ENCODE measurements at regions not wholly inside any gene's neighbourhood (a gene's known extent, or its start where the extent isn't known, plus 50 kb on each side); places are given as distances from the start of the nearest gene placed in this dataset.

DNA sequence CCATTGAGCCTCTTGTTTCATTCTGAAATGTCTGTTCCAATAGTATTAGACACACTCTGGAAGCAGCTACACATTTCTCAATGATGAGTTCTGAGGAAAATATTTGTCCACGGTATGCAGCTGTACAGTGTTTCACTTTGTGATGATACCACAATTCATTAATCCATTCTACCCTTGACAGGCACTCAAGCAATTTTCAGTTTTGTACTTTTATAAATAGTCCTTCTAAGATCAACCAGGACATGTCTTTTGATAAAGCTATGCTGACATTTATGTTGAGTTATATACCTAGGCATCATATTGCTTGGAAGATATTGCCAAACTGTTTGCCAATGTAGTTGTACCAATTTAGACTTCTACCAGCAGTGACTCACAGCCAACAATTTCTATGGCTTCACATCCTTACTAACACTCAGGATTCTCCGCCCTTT lies 165.1 kb upstream of the COL8A1 start:
- no peaks in the 10 kb centered on the region for H3K36me3 ChIP-seq
- H3K36me3 Mint-ChIP-seq = no peaks in the 10 kb centered on the region
- H3K4me3 ChIP-seq = no peak overlapping the region
- no peak for TF ChIP-seq EZH2 (IDR thresholded peaks at IDR 0.05)
- TF ChIP-seq, protein P1, sequence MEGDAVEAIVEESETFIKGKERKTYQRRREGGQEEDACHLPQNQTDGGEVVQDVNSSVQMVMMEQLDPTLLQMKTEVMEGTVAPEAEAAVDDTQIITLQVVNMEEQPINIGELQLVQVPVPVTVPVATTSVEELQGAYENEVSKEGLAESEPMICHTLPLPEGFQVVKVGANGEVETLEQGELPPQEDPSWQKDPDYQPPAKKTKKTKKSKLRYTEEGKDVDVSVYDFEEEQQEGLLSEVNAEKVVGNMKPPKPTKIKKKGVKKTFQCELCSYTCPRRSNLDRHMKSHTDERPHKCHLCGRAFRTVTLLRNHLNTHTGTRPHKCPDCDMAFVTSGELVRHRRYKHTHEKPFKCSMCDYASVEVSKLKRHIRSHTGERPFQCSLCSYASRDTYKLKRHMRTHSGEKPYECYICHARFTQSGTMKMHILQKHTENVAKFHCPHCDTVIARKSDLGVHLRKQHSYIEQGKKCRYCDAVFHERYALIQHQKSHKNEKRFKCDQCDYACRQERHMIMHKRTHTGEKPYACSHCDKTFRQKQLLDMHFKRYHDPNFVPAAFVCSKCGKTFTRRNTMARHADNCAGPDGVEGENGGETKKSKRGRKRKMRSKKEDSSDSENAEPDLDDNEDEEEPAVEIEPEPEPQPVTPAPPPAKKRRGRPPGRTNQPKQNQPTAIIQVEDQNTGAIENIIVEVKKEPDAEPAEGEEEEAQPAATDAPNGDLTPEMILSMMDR (IDR thresholded peaks at IDR 0.05) = no peak
- TF ChIP-seq EZH2phosphoT487 (IDR thresholded peaks at IDR 0.05) = no peak
- no peak overlapping the region for H3K4me2 ChIP-seq
- no peak overlapping the region for H3K27ac Mint-ChIP-seq
- H3K9ac ChIP-seq = no peak overlapping the region
- H3K27ac ChIP-seq = no peak overlapping the region
- H3K9me3 ChIP-seq (ENCODE audit: low read depth) = no peaks in the 10 kb centered on the region
- no peak overlapping the region for H3K4me3 Mint-ChIP-seq
- H2AFZ ChIP-seq (replicated peaks) = no peak overlapping the region
- H3K27me3 ChIP-seq = no peaks in the 10 kb centered on the region
- no peaks in the 10 kb centered on the region for H4K20me1 ChIP-seq (ENCODE audit: low read depth)
- H3K4me1 ChIP-seq = no peaks in the 10 kb centered on the region
- H3K9me3 Mint-ChIP-seq = peaks cover 2% of the 10 kb centered on the region
- H3F3A ChIP-seq (ENCODE audit: low read depth) = no peaks in the 10 kb centered on the region
- no peaks in the 10 kb centered on the region for H3K79me2 ChIP-seq (ENCODE audit: low read depth)
- no peak for DNase-seq (ENCODE audit: low spot score)
- H3K4me1 Mint-ChIP-seq = no peaks in the 10 kb centered on the region
- peaks cover 2% of the 10 kb centered on the region for H3K27me3 Mint-ChIP-seq (ENCODE audit: insufficient read depth, low read depth)

DNA sequence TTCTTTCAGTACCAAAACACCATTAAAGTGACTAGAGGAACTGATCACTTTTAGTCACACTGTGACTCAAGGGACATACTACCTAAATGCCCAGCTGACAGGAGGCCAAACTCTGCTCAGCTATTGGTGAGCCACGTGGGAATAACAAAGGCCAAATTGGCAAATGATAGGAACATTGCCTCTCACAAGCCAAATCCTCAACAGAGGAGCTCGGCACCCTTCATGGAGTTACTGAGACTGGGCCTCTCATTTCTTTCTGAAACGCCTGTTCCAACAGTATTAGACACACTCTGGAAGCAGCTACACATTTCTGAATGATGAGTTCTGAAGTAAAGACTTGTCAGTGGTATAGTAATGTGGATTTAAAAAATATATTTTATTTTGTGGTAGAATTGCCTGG lies 166.0 kb upstream of the COL8A1 start:
- no peak overlapping the region for H3K4me3 ChIP-seq
- H3K36me3 ChIP-seq = no peaks in the 10 kb centered on the region
- H3K27ac Mint-ChIP-seq = no peak overlapping the region
- no peaks in the 10 kb centered on the region for H3K4me1 ChIP-seq
- H3K79me2 ChIP-seq (ENCODE audit: low read depth) = no peaks in the 10 kb centered on the region
- no peak overlapping the region for H3K4me3 Mint-ChIP-seq
- no peaks in the 10 kb centered on the region for H3K36me3 Mint-ChIP-seq
- H3K4me1 Mint-ChIP-seq = no peaks in the 10 kb centered on the region
- peaks cover 2% of the 10 kb centered on the region for H3K9me3 Mint-ChIP-seq
- H3K27me3 Mint-ChIP-seq (ENCODE audit: insufficient read depth, low read depth) = peaks cover 2% of the 10 kb centered on the region
- H3K9ac ChIP-seq = no peak overlapping the region
- no peaks in the 10 kb centered on the region for H3K9me3 ChIP-seq (ENCODE audit: low read depth)
- H3K27me3 ChIP-seq = no peaks in the 10 kb centered on the region
- no peak overlapping the region for H3K27ac ChIP-seq
- no peak overlapping the region for H3K4me2 ChIP-seq
- no peak overlapping the region for H2AFZ ChIP-seq (replicated peaks)
- H4K20me1 ChIP-seq (ENCODE audit: low read depth) = no peaks in the 10 kb centered on the region
- no peak for DNase-seq (ENCODE audit: low spot score)
- TF ChIP-seq EZH2 (IDR thresholded peaks at IDR 0.05) (no peak), EZH2phosphoT487 (IDR thresholded peaks at IDR 0.05) (no peak)
- H3F3A ChIP-seq (ENCODE audit: low read depth) = no peaks in the 10 kb centered on the region

DNA sequence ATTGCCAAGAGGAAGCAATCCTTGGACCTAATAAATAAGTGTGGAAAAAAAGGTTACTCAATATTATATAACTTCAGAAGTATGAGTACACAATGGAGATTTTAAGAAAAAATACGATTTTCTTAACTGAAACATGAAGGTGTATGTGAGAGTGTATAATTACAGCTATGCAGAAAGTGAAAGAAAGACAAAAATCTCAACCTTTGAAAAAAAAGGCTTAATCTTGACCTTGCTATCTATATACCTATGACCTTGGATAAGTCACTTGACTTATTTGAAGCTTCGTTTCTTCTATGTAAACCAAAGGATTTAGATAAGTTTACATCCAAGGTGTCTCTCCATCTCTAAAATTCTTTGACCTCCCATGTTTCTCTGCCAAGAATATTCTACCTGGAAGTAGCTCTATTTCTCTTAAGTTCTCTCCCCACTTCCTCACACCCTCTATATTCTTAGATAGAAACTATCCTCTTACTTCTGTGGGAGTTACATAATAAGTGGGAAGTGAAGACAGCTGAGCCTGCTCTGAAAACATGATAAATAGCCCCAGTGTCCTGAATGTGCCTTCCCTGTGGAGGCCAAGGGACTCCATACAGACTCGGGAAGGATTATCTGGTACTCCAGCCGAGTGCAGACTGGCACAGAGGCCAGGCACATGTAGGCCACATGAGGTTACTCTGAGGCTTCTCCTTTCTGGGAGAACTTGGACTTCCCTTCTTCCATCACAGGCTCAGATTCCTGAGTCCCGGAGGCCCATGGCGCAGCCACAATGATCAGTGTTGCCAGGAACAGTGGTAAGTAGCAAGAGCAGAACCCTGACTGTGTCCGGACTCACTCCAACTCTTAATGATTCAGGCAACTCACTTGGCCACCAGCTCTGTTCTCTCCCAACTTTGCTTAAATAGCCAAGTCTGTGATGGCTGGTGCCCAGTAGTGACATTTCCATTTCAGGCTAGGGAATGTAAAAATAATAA lies 166.8 kb upstream of the COL8A1 start:
- H3F3A ChIP-seq (ENCODE audit: low read depth) = no peaks in the 10 kb centered on the region
- no peak overlapping the region for H3K4me2 ChIP-seq

More for the DNA sequence above, 166.8 kb upstream of the COL8A1 start:
- Histone ChIP-seq H3K27me3 (no peaks in the 10 kb centered on the region), H2AFZ (replicated peaks) (no peak overlapping the region), H3K9ac (no peak overlapping the region), H3K79me2 (ENCODE audit: low read depth) (no peaks in the 10 kb centered on the region), H3K36me3 (no peaks in the 10 kb centered on the region), H3K9me3 (ENCODE audit: low read depth) (no peaks in the 10 kb centered on the region), H3K27ac (no peak overlapping the region), H3K4me3 (no peak overlapping the region), H3K4me1 (no peaks in the 10 kb centered on the region), H4K20me1 (ENCODE audit: low read depth) (no peaks in the 10 kb centered on the region)
- Mint-ChIP-seq H3K9me3 (peaks cover 2% of the 10 kb centered on the region), H3K36me3 (no peaks in the 10 kb centered on the region), H3K4me1 (no peaks in the 10 kb centered on the region), H3K4me3 (no peak overlapping the region), H3K27me3 (ENCODE audit: insufficient read depth, low read depth) (peaks cover 2% of the 10 kb centered on the region), H3K27ac (no peak overlapping the region)
- DNase-seq (ENCODE audit: low spot score) = no peak
- TF ChIP-seq EZH2 (IDR thresholded peaks at IDR 0.05) (no peak), EZH2phosphoT487 (IDR thresholded peaks at IDR 0.05) (no peak)
- TF ChIP-seq, protein P1 (IDR thresholded peaks at IDR 0.05) = no peak

All from neural progenitor cell (in vitro differentiated cells).